Fibroblast of pulmonary artery (primary cell): ENCODE measurements at regions not wholly inside any gene's neighbourhood (a gene's known extent, or its start where the extent isn't known, plus 50 kb on each side); places are given as distances from the start of the nearest gene placed in this dataset.
"Not testable (repeated sequence)": the region's sequence is repeated elsewhere in the genome, so short reads cannot be mapped to it uniquely, and the experiment has no call there.

Experiments used
- DNase-seq: peaks from one replicate; pipeline ENCODE4 v3.0.0-alpha.2; 2010; ENCODE audit warnings: low read depth
- H3K4me3 ChIP-seq: replicated peaks from 2 replicates; pipeline ENCODE4 v1.5.1; 2011; ENCODE audit warnings: low read depth, mild to moderate bottlenecking, control low read depth, low read length, moderate library complexity
- TF ChIP-seq, protein P1 (sequence below): IDR thresholded peaks from 2 replicates; pipeline ENCODE4 v1.5.1; 2011; ENCODE audit warnings: mild to moderate bottlenecking, control low read depth, low read length, inconsistent platforms; ENCODE audit errors: missing control alignments

DNA sequence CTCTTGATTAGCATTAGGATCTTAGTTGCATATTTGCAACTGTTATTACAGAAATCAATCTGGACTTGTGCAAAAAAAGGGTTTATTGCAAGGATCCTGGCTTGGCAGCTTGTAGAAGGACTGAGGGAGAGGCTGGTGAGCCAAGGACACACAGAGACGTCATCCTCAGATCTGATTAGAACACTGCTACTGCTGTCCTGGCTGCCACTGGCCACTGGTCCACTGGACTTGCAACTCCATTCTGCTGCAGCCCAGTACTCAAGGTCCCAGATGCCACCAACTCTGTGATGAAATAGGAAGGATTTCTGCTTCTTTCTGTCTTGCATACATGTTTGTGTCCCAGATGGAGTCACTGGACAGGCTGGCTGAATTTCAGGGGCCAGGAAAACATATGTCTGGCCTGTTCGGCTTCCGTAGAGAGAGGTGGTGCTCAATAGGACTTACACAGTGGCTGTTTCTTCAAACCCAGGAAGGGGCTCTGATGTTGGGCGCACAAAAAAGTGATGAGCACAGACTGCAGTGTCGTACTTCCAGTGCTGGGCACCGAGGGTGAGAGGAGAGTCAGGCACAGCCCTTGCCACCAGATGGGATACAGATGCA, 68.9 kb upstream of the SH3PXD2B start:
- DNase-seq = no peak
- TF ChIP-seq, protein P1, sequence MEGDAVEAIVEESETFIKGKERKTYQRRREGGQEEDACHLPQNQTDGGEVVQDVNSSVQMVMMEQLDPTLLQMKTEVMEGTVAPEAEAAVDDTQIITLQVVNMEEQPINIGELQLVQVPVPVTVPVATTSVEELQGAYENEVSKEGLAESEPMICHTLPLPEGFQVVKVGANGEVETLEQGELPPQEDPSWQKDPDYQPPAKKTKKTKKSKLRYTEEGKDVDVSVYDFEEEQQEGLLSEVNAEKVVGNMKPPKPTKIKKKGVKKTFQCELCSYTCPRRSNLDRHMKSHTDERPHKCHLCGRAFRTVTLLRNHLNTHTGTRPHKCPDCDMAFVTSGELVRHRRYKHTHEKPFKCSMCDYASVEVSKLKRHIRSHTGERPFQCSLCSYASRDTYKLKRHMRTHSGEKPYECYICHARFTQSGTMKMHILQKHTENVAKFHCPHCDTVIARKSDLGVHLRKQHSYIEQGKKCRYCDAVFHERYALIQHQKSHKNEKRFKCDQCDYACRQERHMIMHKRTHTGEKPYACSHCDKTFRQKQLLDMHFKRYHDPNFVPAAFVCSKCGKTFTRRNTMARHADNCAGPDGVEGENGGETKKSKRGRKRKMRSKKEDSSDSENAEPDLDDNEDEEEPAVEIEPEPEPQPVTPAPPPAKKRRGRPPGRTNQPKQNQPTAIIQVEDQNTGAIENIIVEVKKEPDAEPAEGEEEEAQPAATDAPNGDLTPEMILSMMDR = no peak
- no peak overlapping the region for H3K4me3 ChIP-seq

DNA sequence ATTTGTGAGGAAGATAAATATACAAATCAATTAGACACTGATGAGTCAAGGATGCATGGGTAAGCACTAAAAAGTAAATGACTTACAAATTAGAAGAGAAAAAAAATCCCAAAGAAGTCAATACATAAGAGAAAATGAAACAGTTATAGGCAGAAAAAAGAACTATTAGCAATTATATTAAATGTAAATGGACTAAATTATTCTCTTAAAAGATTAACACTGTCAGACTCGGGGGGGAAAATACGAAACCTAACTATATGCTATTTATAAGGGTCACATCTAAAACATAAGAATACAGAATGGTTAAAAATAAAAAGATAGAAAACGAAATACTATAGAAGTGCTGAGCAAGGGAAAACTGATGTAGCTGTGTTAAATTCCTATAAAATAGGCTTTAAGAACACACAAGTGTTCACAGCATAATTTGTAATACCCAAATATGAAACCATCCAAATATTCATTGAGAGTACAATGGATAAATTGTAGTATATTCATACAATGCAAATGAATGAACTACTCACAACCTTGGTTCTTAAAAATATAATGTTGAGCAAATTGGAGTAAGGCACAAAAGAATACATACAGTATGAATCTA, 67.1 kb upstream of the SH3PXD2B start:
- no peak overlapping the region for H3K4me3 ChIP-seq
- no peak for DNase-seq
- TF ChIP-seq, protein P1 = no peak

DNA sequence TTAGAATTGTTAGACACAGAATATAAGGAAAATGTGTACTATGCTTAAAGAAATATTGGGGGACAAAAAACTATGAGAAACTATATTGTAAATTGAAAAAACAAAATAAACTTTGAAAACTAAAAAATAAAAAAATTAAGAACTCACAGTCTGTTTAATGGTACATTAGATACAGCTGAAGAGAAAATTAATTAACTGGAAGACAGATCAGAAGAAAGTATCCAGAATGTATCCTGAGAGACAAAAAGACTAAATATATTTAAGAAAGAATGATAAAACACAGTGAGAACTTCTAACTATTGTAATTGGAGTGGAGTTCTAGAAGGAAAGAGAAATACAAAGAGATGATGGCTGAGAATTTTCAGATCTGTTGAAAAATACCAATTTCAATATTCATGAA, 57.6 kb upstream of the SH3PXD2B start:
- TF ChIP-seq, protein P1 = no peak
- no peak for DNase-seq
- H3K4me3 ChIP-seq = no peak overlapping the region

DNA sequence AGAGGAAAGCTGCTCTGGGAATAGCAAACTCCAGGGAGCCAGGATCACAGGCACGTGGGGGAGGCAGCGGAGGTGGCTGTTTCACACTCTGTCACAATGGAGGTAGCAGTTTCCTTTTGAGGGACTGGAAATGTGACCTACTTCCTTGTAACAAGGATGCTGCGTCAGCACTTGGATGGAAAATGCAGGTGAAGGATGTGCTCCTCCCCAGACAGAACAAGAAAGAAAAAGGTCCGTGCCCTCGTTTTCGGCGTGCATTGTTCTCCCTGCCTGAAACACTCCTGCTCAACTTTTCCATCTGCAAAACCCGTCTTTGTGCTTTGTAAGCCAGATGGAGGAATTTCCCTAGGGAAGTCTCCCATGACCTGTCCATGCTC, 55.1 kb upstream of the SH3PXD2B start:
- no peak overlapping the region for H3K4me3 ChIP-seq
- TF ChIP-seq, protein P1 = no peak
- DNase-seq = no peak

- no peak for DNase-seq
- TF ChIP-seq, protein P1 = no peak
- no peak overlapping the region for H3K4me3 ChIP-seq
Observed at GRCh38 chr5:172508471-172509404, 54.4 kb upstream of the SH3PXD2B start.

DNA sequence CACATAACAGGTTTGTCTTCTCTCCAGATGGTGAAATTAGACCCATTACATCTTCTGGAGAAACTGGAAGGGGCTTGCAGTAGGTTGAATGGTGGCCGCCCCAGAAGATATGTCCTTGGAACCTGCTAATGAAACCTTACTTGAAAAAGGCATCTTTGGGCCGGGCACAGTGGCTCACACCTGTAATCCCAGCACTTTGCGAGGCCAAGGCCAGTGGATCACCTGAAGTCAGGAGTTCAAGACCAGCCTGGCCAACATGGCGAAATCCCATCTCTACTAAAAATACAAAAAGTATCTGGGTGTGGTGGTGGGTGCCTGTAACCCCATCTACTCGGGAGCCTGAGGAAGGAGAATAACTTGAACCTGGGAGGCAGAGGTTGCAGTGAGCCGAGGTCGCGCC, 53.2 kb upstream of the SH3PXD2B start:
- DNase-seq = not testable (repeated sequence)

GRCh38 chr5:172506921-172507320, 52.6 kb upstream of the SH3PXD2B start:
- no peak overlapping the region for H3K4me3 ChIP-seq
- DNase-seq = no peak
- TF ChIP-seq, protein P1 = no peak

More for the DNA sequence above, 53.2 kb upstream of the SH3PXD2B start:
- H3K4me3 ChIP-seq = not testable (repeated sequence)
